ENCODE measurements at regions not wholly inside any gene's neighbourhood (a gene's known extent, or its start where the extent isn't known, plus 50 kb on each side); places are given as distances from the start of the nearest gene placed in this dataset.

DNA sequence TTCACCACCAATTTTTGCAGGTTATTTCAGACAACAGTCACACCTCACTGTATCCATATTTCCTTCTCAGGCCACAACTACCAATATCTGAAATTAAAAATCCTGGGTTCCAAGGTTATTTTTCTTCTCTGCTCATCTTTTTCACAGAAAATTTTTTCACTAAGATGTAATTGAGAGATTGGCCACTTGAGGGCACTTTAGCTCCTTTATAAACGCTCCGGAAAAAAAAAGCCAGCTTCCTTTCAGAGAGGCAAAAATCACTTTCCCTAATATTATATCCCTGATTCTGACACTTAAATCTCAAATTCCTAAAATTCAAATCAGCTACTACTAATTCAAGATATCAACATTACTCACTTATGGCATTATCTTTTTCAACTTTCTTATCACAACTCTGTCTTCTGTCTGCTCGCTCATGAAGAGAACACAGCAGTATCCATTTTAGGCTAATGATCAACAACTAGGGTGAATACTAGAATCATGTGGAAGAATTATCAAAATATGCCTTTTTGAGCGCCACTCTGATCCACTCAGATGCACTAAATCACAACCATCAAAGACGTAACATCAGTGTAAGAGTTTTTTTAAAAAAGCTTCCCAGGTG, 101.4 kb upstream of the RGS1 start:
- Histone ChIP-seq H2BK120ac (replicated peaks; ENCODE audit: low read depth, low read length) (no peak overlapping the region), H3K56ac (replicated peaks; ENCODE audit: insufficient read length, low read depth, low read length) (no peak overlapping the region), H3K27ac (ENCODE audit: low read depth, low read length) (no peak overlapping the region), H4K8ac (ENCODE audit: extremely low read depth, insufficient read depth, low read length) (no peak overlapping the region), H3K36me3 (ENCODE audit: control insufficient read depth in 2 of 4, insufficient read depth in 4 of 4, low read length in 3 of 4) (no peaks in the 10 kb centered on the region), H3K4me1 (replicated peaks in 1 of 4; ENCODE audit: control insufficient read depth in 3 of 4, insufficient read depth in 4 of 4, low read length in 3 of 4) (no peaks in the 10 kb centered on the region), H2BK20ac (ENCODE audit: low read length) (no peak overlapping the region), H4K91ac (replicated peaks; ENCODE audit: insufficient read length, low read length) (no peak overlapping the region), H3K4me2 (ENCODE audit: insufficient read depth in 1 of 2, low read depth in 2 of 2, low read length in 2 of 2) (no peak overlapping the region), H3K79me2 (ENCODE audit: control insufficient read depth in 1 of 2, insufficient read depth in 2 of 2, low read length in 2 of 2) (no peaks in the 10 kb centered on the region), H4K5ac (ENCODE audit: insufficient read length, low read depth, low read length) (no peak overlapping the region), H3K4ac (replicated peaks; ENCODE audit: insufficient read length, low read depth, low read length) (no peak overlapping the region), H3K9me3 (ENCODE audit: insufficient read depth in 2 of 2, low read depth in 1 of 2, low read length in 1 of 2) (no peaks in the 10 kb centered on the region), H2BK15ac (ENCODE audit: low read length) (no peak overlapping the region), H3K4me3 (ENCODE audit: extremely low read depth in 1 of 4, insufficient read depth in 2 of 4, low read depth in 3 of 4, low read length in 4 of 4) (no peak overlapping the region), H3K14ac (ENCODE audit: insufficient read length) (no peak overlapping the region), H3K18ac (ENCODE audit: extremely low read depth, low read length) (no peak overlapping the region), H3K27me3 (replicated peaks in 1 of 4; ENCODE audit: control insufficient read depth in 3 of 4, extremely low read depth in 1 of 4, insufficient read depth in 3 of 4, low read length in 3 of 4) (no peaks in the 10 kb centered on the region), H4K20me1 (replicated peaks in 1 of 2; ENCODE audit: control insufficient read depth in 1 of 2, insufficient read depth in 2 of 2, low read length in 2 of 2) (no peaks in the 10 kb centered on the region), H2BK5ac (ENCODE audit: low read depth, low read length) (no peak overlapping the region), H2AFZ (ENCODE audit: low read length) (no peak overlapping the region), H2AK5ac (ENCODE audit: low read depth, low read length) (no peak overlapping the region), H3K23me2 (ENCODE audit: low read depth, low read length) (no peaks in the 10 kb centered on the region), H3K9ac (replicated peaks in 1 of 4; ENCODE audit: extremely low read depth in 1 of 4, low read depth in 3 of 4, low read length in 3 of 4) (no peak overlapping the region), H3K23ac (ENCODE audit: insufficient read length) (no peak overlapping the region), H3K79me1 (ENCODE audit: low read depth, low read length) (no peaks in the 10 kb centered on the region), H2BK12ac (ENCODE audit: low read depth, low read length) (no peak overlapping the region)
- ChIA-PET CTCF (ENCODE audit: partially characterized antibody) (interaction anchor here (0.6 to 6.1 kb wide), 37 partner anchors 12 to 1798 kb away, joined by 3 to 83 read pairs (median 4); no protein-coding TSS in a partner anchor), POLR2A (ENCODE audit: partially characterized antibody) (no interaction called here)
- FAIRE-seq (no peak), DNase-seq (ENCODE audit: low read depth in 1 of 2, low spot score in 2 of 2) (no peak)
- WGBS, 2 experiments (ENCODE audit: extremely low coverage in 1 of 2, insufficient coverage in 1 of 2, insufficient read length in 1 of 2, insufficient replicate concordance in 2 of 2, low coverage in 1 of 2, low lambda C conversion rate in 2 of 2, missing lambda C conversion rate in 1 of 2) = 41% methylated on average over 5 of the region's 5 CpGs; no CpG with 5 or more reads in 1 of the 2 experiments
- peak in 2 of 3 experiments; percentile 32 to 41; a peak in 2 of 4 replicates for TF ChIP-seq CTCF (IDR thresholded peaks at IDR 0.05; ENCODE audit: control extremely low read depth in 1 of 3, insufficient read depth in 1 of 3, low read depth in 1 of 3, low read length in 3 of 3)
- TF ChIP-seq PHF8 (conservative IDR thresholded peaks at IDR 0.05; ENCODE audit: low read depth, low read length) = no peak
- TF ChIP-seq E2F6 (IDR thresholded peaks at IDR 0.05) = no peak
- no peak for TF ChIP-seq SP4 (IDR thresholded peaks at IDR 0.05; ENCODE audit: low read length)
- no peak for TF ChIP-seq TEAD4 (IDR thresholded peaks at IDR 0.05; ENCODE audit: low read depth, low read length)
- TF ChIP-seq, protein P1, sequence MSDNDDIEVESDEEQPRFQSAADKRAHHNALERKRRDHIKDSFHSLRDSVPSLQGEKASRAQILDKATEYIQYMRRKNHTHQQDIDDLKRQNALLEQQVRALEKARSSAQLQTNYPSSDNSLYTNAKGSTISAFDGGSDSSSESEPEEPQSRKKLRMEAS (IDR thresholded peaks at IDR 0.05) = no peak
- no peak for TF ChIP-seq RFX5 (IDR thresholded peaks at IDR 0.05; ENCODE audit: borderline replicate concordance, low read depth, low read length)
- TF ChIP-seq TAF1 (IDR thresholded peaks at IDR 0.05; ENCODE audit: low read depth, low read length) = no peak
- peak; percentile 67 to 73 for TF ChIP-seq RAD21 (IDR thresholded peaks at IDR 0.05 in 1 of 2, conservative IDR thresholded peaks at IDR 0.05 in 1 of 2; ENCODE audit: low read depth in 2 of 2, low read length in 2 of 2)

All from H1 (cell line).